GM18517 (cell line): ENCODE measurements at regions not wholly inside any gene's neighbourhood (a gene's known extent, or its start where the extent isn't known, plus 50 kb on each side); places are given as distances from the start of the nearest gene placed in this dataset.

ENCODE experiments used
- ATAC-seq: cut with Tn5 transposase; IDR thresholded peaks from one replicate; pipeline ENCODE4 v1.9.1; 2021; ENCODE audit warnings: mild to moderate bottlenecking, moderate library complexity; ENCODE audit not compliant: unreplicated experiment

GRCh38 chr15:70314688-70315087 lies 217.0 kb upstream of the TLE3 start:
- no peak for ATAC-seq

DNA sequence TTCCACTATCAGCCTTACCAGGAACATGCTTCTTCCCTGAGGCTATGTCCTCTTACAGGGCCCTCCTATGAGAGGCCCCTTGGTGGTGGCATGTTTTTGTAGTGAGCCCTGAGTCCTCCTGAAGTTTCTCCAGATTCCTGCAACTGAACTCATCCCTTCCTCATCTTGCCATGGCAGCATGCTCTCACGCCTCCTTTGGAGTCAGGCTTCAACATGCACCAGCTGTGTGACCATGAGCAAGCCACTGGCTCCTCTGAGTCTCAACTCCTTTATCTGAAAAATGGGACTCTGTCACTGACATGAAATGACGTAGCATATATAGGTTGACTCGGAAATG lies 216.3 kb upstream of the TLE3 start:
- no peak for ATAC-seq

- ATAC-seq, result no peak
Observed at GRCh38 chr15:70313099-70314017, 215.6 kb upstream of the TLE3 start.

- ATAC-seq, result no peak
Observed at GRCh38 chr15:70311821-70312220, 214.1 kb upstream of the TLE3 start.

DNA sequence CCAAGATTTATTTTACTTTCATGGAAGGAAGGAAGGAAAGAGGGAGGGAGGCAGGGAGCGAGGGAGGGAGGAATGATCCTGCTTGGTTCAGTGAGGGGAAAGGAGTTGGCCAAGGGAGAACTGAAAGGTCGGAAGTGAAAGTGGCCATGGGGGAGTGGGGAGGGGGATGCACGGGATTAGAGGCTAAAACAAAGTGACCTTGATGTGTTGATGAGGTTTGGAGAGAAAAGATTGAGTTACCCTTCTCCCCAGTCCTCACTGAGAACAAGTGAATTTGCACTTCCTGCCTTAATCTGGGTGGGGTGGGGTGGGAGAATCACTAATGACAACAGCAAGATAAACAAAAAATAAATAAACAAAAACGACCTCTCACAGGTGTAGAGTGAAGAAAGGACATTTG lies 212.0 kb upstream of the TLE3 start:
- ATAC-seq, result no peak

- ATAC-seq, result no peak
Observed at GRCh38 chr15:70308735-70309434, 211.2 kb upstream of the TLE3 start.

DNA sequence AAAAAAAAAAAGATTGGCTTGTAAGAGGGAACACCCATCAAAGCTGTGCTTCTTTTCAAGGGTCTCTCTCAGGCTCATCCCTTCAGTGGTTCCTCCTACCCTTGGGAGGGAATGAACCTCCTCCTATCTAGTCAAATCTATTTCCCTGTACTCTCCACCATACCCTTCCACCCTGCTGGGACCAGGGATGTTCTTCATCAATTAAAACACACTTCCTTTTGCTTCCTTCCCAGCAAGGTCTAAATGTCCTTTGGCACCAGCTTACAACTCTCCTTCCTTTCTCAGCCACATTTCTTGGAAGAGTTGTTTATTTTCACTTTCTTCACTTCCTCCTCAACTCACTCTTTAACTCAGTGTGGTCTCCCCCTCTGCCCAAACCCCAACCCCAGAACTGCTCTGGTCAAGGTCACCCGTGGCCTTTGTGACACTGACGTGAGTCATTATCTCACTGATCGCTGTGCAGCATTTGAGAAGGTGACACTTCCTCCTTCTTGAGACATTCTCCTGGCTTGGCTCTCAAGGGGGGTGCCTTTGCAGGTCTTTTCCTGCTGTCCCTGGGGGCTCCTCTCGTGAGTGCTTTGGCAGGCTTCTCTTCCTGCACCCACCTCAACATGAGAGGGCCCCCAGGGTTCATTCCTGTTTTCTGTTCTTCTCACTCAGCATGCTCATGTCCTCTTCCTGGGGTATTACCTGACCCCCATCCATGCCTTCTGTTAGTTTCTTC lies 210.5 kb upstream of the TLE3 start:
- peak; percentile 71 for ATAC-seq

DNA sequence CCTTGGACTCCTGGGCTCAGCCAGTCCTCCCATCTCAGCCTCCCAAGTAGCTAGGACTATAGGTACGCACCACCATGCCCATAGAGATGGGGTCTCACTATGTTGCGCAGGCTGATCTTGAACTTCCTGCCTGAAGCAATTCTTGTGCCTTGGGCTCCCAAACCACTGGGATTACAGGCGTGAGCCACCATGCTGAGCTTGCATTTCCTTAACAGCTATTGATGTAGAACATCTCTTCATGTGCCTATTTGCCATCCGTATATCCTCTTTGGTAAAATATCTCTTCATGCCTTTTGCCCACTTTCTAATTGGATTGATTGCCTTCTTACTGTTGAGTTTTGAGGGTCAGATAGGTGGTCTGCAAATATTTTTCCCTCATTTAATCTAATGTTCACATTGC lies 208.9 kb upstream of the TLE3 start:
- no peak for ATAC-seq

GRCh38 chr15:70306081-70306480 lies 208.4 kb upstream of the TLE3 start:
- no peak for ATAC-seq

DNA sequence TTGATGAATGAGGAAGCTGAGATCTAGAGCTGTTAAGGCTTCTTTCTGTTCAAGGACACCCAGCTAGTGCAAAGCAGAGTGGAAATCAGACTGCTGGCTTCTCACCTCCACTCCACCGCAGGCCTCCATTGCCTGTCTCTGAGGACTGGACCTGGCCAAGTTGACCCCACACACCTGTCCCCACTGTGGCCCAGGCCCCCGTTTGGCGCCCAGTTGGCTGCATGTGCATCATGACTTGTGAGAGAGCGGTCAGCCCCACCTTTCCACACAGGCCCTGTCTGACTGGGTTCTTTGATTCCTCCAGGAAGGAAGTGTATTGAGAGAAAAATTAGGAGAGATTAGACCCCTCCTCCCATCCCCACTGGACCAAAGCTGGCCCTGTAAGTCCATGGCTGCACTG lies 206.3 kb upstream of the TLE3 start:
- ATAC-seq, result no peak

GRCh38 chr15:70302360-70302759 lies 204.6 kb upstream of the TLE3 start:
- no peak for ATAC-seq

DNA sequence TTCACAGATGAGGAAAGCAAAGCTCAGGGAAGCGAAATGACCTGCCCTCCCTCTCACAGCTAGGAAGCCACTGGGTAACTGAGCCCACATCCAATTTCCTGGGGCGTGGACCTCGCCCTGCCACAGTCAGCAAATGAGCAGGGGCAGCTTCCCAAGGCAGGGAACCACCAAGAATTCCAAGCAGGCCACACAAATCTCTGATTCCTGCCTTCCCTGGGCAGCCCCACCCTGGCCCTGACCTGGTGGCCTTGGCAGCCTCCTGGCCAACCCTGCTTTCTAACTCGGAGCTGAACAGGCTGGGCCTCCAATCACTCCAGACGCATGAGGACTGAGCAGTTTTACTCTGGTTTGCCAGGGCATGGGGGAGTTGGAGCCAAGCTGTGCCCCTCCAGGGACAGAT lies 203.7 kb upstream of the TLE3 start:
- ATAC-seq, result no peak

GRCh38 chr15:70299931-70300869 lies 202.5 kb upstream of the TLE3 start:
- peak; percentile 96 for ATAC-seq

GRCh38 chr15:70297465-70298058 lies 199.8 kb upstream of the TLE3 start:
- ATAC-seq, result no peak

GRCh38 chr15:70294731-70295305 lies 197.1 kb upstream of the TLE3 start:
- ATAC-seq, result no peak

DNA sequence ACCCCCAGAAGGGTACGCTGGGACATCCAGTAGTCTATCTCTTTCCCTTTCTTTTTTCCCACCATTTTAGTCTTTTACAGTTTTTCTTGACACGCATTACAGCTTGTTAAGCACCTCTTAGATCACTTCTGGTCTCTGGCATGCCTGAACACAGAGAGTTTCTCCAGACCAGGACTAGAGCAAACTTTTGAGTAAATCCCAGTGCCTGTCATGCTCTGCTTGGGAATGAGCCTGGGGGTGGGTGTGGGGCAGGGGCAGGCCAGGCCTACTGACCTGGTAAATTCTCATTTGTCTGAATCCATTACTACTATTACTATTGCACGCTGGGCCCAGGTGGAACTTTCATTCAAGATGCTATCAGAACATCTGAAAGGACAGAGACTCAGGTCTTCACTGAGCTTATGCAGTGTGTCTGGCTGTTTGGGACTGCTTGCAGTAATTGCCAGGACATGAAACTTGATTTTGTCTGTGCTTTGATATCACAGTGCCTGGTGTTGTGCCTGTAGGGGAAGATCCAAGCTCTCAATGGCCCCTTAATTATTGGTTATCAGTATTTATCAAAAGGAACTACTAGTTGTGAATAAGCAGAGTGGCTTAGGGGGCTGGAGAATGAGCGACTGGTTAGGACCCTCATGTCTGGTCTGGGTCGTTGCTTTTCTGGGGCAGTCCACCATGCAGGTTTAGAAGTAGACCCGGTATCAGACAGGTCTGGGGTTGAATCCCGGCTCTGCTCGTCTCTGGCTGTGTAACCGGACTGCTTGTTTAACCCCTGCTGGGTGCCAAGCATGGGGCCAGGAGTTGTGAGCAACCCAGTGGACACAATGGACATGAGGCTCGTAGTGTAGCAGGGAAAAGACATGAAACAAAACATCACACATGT lies 196.1 kb upstream of the TLE3 start:
- no peak for ATAC-seq

- no peak for ATAC-seq
Observed at GRCh38 chr15:70293138-70293537, 195.4 kb upstream of the TLE3 start.

DNA sequence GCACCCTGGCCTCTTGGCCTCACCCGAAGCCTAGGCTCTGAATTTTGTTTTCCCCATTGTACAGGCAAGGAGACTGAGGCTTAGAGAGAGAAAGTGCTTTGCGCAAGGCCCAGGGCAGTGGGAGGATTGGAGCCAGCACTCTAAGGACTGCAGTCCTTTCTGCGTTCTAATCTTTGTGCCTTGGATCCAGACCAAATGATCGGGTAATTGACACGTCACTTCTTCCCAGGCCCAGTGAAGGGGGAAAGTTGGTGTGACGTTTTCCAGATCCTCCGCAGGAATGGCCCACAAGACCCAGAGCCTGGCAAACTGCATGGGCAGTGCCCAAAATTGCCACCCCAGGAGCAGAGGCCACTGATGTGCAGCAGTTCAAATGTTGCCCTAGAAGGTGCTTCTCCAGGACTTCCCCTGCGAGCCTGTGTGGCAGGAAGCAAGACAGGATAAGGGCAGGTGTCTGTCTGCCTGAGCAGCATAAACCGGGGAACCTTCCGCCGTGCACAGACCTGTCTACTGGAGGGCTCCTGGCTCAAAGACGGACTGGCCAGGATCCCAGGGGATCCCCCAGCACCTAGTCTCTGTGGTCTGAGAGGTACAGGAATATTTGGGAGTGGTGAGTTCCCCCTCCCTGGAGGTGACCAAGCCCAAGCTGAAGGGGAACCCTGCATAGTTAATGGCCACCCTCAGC lies 194.5 kb upstream of the TLE3 start:
- no peak for ATAC-seq
